HG02981 (cell line): ENCODE measurements at regions not wholly inside any gene's neighbourhood (a gene's known extent, or its start where the extent isn't known, plus 50 kb on each side); places are given as distances from the start of the nearest gene placed in this dataset.

Experiments used
- ATAC-seq: cut with Tn5 transposase; IDR thresholded peaks from one replicate; pipeline ENCODE4 v1.9.1; 2021; ENCODE audit warnings: mild to moderate bottlenecking, moderate library complexity; ENCODE audit not compliant: unreplicated experiment

- no peak for ATAC-seq
Measured at GRCh38 chr6:149176971-149177667, 140.4 kb upstream of the TAB2 start.

- ATAC-seq: no peak
Measured at GRCh38 chr6:149179431-149179830, 138.1 kb upstream of the TAB2 start.

GRCh38 chr6:149181304-149181703 is 136.2 kb upstream of the TAB2 start:
- no peak for ATAC-seq

- ATAC-seq: no peak
Measured at GRCh38 chr6:149182262-149182661, 135.2 kb upstream of the TAB2 start.

GRCh38 chr6:149184523-149184922 is 133.0 kb upstream of the TAB2 start:
- ATAC-seq: no peak

GRCh38 chr6:149185799-149186357 is 131.6 kb upstream of the TAB2 start:
- ATAC-seq: no peak

- ATAC-seq: no peak
Measured at GRCh38 chr6:149186873-149187272, 130.6 kb upstream of the TAB2 start.

- no peak for ATAC-seq
Measured at GRCh38 chr6:149190224-149190831, 127.2 kb upstream of the TAB2 start.

GRCh38 chr6:149194820-149195558 is 122.5 kb upstream of the TAB2 start:
- no peak for ATAC-seq

- no peak for ATAC-seq
Measured at GRCh38 chr6:149196091-149196490, 121.4 kb upstream of the TAB2 start.

- ATAC-seq: no peak
Measured at GRCh38 chr6:149197482-149197881, 120.0 kb upstream of the TAB2 start.

GRCh38 chr6:149198265-149198664 is 119.2 kb upstream of the TAB2 start:
- ATAC-seq: no peak

- no peak for ATAC-seq
Measured at GRCh38 chr6:149200282-149200945, 117.1 kb upstream of the TAB2 start.

GRCh38 chr6:149201068-149201655 is 116.3 kb upstream of the TAB2 start:
- no peak for ATAC-seq

GRCh38 chr6:149202100-149202499 is 115.4 kb upstream of the TAB2 start:
- no peak for ATAC-seq

- ATAC-seq: no peak
Measured at GRCh38 chr6:149202952-149203351, 114.6 kb upstream of the TAB2 start.

GRCh38 chr6:149203509-149203908 is 114.0 kb upstream of the TAB2 start:
- no peak for ATAC-seq

GRCh38 chr6:149208134-149208601 is 109.3 kb upstream of the TAB2 start:
- no peak for ATAC-seq

GRCh38 chr6:149209871-149210775 is 107.4 kb upstream of the TAB2 start:
- ATAC-seq: no peak
